OCI-LY1 (cell line): ENCODE measurements at regions not wholly inside any gene's neighbourhood (a gene's known extent, or its start where the extent isn't known, plus 50 kb on each side); places are given as distances from the start of the nearest gene placed in this dataset.

Source experiments
- H2AFZ ChIP-seq: fragments of 200-600 bp; sonication (generic), shearing (Covaris generic); 2 replicates; pipeline ENCODE4 v1.6.0; 2014; ENCODE audit warnings: antibody characterized with exemption, mild to moderate bottlenecking, low read length
- H3F3A ChIP-seq: fragments of 200-600 bp; sonication (generic), shearing (Covaris generic); 2 replicates; pipeline ENCODE4 v1.6.0; 2014; ENCODE audit warnings: mild to moderate bottlenecking, antibody characterized with exemption, low read length, moderate library complexity; ENCODE audit not compliant: insufficient read depth
- H3K27ac ChIP-seq: fragments of 200-600 bp; sonication (generic); 2 replicates; pipeline ENCODE4 v1.5.1; 2014; ENCODE audit warnings: low read length, mixed run types, mild to moderate bottlenecking, low read depth; ENCODE audit not compliant: poor library complexity, severe bottlenecking
- H3K27me3 ChIP-seq: fragments of 200-600 bp; sonication (generic); 2 replicates; pipeline ENCODE4 v1.6.0; 2014; ENCODE audit warnings: antibody characterized with exemption, mild to moderate bottlenecking, low read length, moderate library complexity; ENCODE audit not compliant: insufficient read depth
- H3K36me3 ChIP-seq: fragments of 200-600 bp; sonication (generic); 2 replicates; pipeline ENCODE4 v1.6.1; 2014; ENCODE audit warnings: mild to moderate bottlenecking, antibody characterized with exemption, low read length, moderate library complexity, mixed read lengths; ENCODE audit not compliant: insufficient read depth
- H3K4me1 ChIP-seq: fragments of 200-600 bp; sonication (generic); 2 replicates; pipeline ENCODE4 v1.5.1; 2014; ENCODE audit warnings: mild to moderate bottlenecking, low read length, moderate library complexity; ENCODE audit not compliant: insufficient read depth, severe bottlenecking
- H3K4me2 ChIP-seq: fragments of 200-600 bp; sonication (generic), shearing (Covaris generic); 2 replicates; pipeline ENCODE4 v1.6.1; 2014; ENCODE audit warnings: low read length
- H3K4me3 ChIP-seq: fragments of 200-600 bp; sonication (generic); 2 replicates; pipeline ENCODE4 v1.5.1; 2014; ENCODE audit warnings: low read length, low read depth, mild to moderate bottlenecking, mixed read lengths; ENCODE audit not compliant: poor library complexity, severe bottlenecking
- H3K79me2 ChIP-seq: fragments of 200-600 bp; shearing (Covaris generic); 2 replicates; pipeline ENCODE4 v1.6.1; 2016; ENCODE audit warnings: mixed run types, low read length, mixed read lengths; ENCODE audit not compliant: insufficient read depth
- H3K9ac ChIP-seq: fragments of 200-600 bp; sonication (generic), shearing (Covaris generic); 2 replicates; pipeline ENCODE4 v1.6.1; 2014; ENCODE audit warnings: mild to moderate bottlenecking, low read length, mixed read lengths
- H3K9me2 ChIP-seq: fragments of 200-600 bp; sonication (generic), shearing (Covaris generic); 2 replicates; pipeline ENCODE4 v1.6.1; 2014; ENCODE audit warnings: low read depth, mild to moderate bottlenecking, low read length, mixed read lengths
- H3K9me3 ChIP-seq: fragments of 200-600 bp; shearing (Covaris generic); 2 replicates; pipeline ENCODE4 v1.6.1; 2014; ENCODE audit warnings: low read length, mixed read lengths
- H4K20me1 ChIP-seq: fragments of 200-600 bp; sonication (generic), shearing (Covaris generic); 2 replicates; pipeline ENCODE4 v1.6.0; 2016; ENCODE audit warnings: mild to moderate bottlenecking, low read length; ENCODE audit not compliant: insufficient read depth
- EZH2 ChIP-seq: fragments of 200-600 bp; sonication (generic), shearing (Covaris generic); IDR thresholded peaks from 2 replicates; pipeline ENCODE4 v1.8.0; 2017; ENCODE audit warnings: borderline replicate concordance, mixed run types, mild to moderate bottlenecking, antibody characterized with exemption, low read length, moderate library complexity, mixed read lengths
- TF ChIP-seq, protein P1 (sequence below): fragments of 200-600 bp; sonication (generic), shearing (Covaris generic); IDR thresholded peaks from 2 replicates; pipeline ENCODE4 v1.5.1; 2017; ENCODE audit warnings: mild to moderate bottlenecking, antibody characterized with exemption, low read length, moderate library complexity, mixed read lengths

DNA sequence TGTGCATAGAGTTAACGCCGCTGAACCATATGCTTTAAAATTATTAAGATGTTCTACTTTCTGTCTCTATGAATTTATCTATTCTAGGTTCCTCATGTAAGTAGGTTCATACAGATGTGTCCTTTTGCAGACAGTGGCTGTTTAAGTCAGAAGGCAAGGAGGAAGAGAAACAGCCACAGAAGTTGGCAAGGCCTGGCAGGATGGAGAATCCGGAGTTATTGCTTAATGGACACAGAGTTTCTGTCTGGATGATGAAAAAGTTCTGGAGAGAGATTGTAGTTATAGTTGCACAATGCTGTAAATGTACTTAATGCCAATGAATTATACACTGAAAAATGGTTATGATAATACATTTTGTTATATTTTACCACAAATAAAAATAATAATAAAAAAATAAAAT lies 283.6 kb upstream of the CNR1 start:
- Histone ChIP-seq H3K9me2 (no peaks in the 10 kb centered on the region; the same call in 1 of the 2 replicates), H3K4me1 (no peaks in the 10 kb centered on the region), H2AFZ (no peak overlapping the region), H3K9ac (no peak overlapping the region), H3K79me2 (no peaks in the 10 kb centered on the region), H3K4me2 (no peak overlapping the region), H3K27me3 (no peaks in the 10 kb centered on the region), H3K4me3 (no peak overlapping the region), H4K20me1 (no peaks in the 10 kb centered on the region), H3K9me3 (0 out of 2 replicates have a peak, but pooled peaks cover 2% of the 10 kb centered on the region), H3F3A (no peaks in the 10 kb centered on the region), H3K27ac (no peak overlapping the region), H3K36me3 (no peaks in the 10 kb centered on the region)
- TF ChIP-seq, protein P1, sequence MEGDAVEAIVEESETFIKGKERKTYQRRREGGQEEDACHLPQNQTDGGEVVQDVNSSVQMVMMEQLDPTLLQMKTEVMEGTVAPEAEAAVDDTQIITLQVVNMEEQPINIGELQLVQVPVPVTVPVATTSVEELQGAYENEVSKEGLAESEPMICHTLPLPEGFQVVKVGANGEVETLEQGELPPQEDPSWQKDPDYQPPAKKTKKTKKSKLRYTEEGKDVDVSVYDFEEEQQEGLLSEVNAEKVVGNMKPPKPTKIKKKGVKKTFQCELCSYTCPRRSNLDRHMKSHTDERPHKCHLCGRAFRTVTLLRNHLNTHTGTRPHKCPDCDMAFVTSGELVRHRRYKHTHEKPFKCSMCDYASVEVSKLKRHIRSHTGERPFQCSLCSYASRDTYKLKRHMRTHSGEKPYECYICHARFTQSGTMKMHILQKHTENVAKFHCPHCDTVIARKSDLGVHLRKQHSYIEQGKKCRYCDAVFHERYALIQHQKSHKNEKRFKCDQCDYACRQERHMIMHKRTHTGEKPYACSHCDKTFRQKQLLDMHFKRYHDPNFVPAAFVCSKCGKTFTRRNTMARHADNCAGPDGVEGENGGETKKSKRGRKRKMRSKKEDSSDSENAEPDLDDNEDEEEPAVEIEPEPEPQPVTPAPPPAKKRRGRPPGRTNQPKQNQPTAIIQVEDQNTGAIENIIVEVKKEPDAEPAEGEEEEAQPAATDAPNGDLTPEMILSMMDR = no peak
- no peak for TF ChIP-seq EZH2

- no peak overlapping the region for H3K4me3 ChIP-seq
- no peak overlapping the region for H3K9ac ChIP-seq
- TF ChIP-seq, protein P1 = no peak
- TF ChIP-seq EZH2 = no peak
Observed at GRCh38 chr6:88445188-88445965, 279.2 kb upstream of the CNR1 start.

DNA sequence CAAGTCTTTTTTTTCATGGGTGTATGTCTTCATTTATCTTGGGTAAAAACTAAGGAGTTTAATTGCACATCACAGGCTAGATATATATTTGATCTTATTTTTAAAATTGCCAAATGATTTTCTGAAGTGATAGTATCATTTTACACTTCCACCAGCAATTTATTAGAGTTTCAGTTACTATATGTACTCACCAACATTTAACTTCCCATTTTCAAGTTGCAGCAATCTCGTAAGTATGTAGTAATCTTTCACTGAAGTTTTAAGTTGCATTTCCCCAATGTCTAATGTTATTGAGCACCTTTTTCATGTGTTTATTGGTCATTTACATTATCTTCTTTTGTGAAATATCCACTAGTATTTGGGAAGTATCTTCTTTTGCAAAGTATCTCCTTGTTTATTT lies 277.4 kb upstream of the CNR1 start:
- Histone ChIP-seq H3K4me2 (no peak overlapping the region), H3K4me3 (no peak overlapping the region), H3K9me3 (no peaks in the 10 kb centered on the region), H3K36me3 (no peaks in the 10 kb centered on the region), H3K27ac (no peak overlapping the region), H2AFZ (no peak overlapping the region), H3K9ac (no peak overlapping the region), H3K9me2 (no peaks in the 10 kb centered on the region), H4K20me1 (no peaks in the 10 kb centered on the region), H3K27me3 (no peaks in the 10 kb centered on the region), H3K79me2 (no peaks in the 10 kb centered on the region), H3K4me1 (no peaks in the 10 kb centered on the region), H3F3A (no peaks in the 10 kb centered on the region)
- TF ChIP-seq, protein P1 = no peak
- no peak for TF ChIP-seq EZH2

More at GRCh38 chr6:88445188-88445965, 279.2 kb upstream of the CNR1 start:
- no peak overlapping the region for H3K27ac ChIP-seq
- no peaks in the 10 kb centered on the region for H3K4me1 ChIP-seq
- H3K9me2 ChIP-seq = no peaks in the 10 kb centered on the region
- no peaks in the 10 kb centered on the region for H3F3A ChIP-seq
- no peaks in the 10 kb centered on the region for H3K36me3 ChIP-seq
- no peaks in the 10 kb centered on the region for H4K20me1 ChIP-seq
- H2AFZ ChIP-seq = no peak overlapping the region
- no peaks in the 10 kb centered on the region for H3K79me2 ChIP-seq
- H3K27me3 ChIP-seq = no peaks in the 10 kb centered on the region
- no peaks in the 10 kb centered on the region for H3K9me3 ChIP-seq
- no peak overlapping the region for H3K4me2 ChIP-seq
